ENCODE measurements at regions not wholly inside any gene's neighbourhood (a gene's known extent, or its start where the extent isn't known, plus 50 kb on each side); places are given as distances from the start of the nearest gene placed in this dataset.

GRCh38 chr1:201710632-201711597, 118.0 kb upstream of the IPO9 start:
- no peak for DNase-seq

- no peak for DNase-seq
Measured at GRCh38 chr1:201711811-201712210, 117.1 kb upstream of the IPO9 start.

GRCh38 chr1:201712387-201713085, 116.4 kb upstream of the IPO9 start:
- DNase-seq = no peak

GRCh38 chr1:201713086-201713810, 115.7 kb upstream of the IPO9 start:
- no peak for DNase-seq

- no peak for DNase-seq
Measured at GRCh38 chr1:201714542-201715329, 114.2 kb upstream of the IPO9 start.

GRCh38 chr1:201715351-201715750, 113.6 kb upstream of the IPO9 start:
- no peak for DNase-seq

GRCh38 chr1:201715801-201716741, 112.9 kb upstream of the IPO9 start:
- DNase-seq = no peak

GRCh38 chr1:201716742-201717135, 112.2 kb upstream of the IPO9 start:
- DNase-seq = no peak

GRCh38 chr1:201717286-201717685, 111.7 kb upstream of the IPO9 start:
- no peak for DNase-seq

GRCh38 chr1:201718346-201719202, 110.4 kb upstream of the IPO9 start:
- no peak for DNase-seq

GRCh38 chr1:201719812-201720521, 109.0 kb upstream of the IPO9 start:
- DNase-seq = no peak

- DNase-seq = no peak
Measured at GRCh38 chr1:201720522-201720844, 108.5 kb upstream of the IPO9 start.

GRCh38 chr1:201721082-201722049, 107.6 kb upstream of the IPO9 start:
- DNase-seq = no peak

- DNase-seq = no peak
Measured at GRCh38 chr1:201724039-201724765, 104.8 kb upstream of the IPO9 start.

- DNase-seq = no peak
Measured at GRCh38 chr1:201724766-201725118, 104.2 kb upstream of the IPO9 start.

GRCh38 chr1:201726700-201727099, 102.3 kb upstream of the IPO9 start:
- DNase-seq = no peak

GRCh38 chr1:201728731-201729130, 100.2 kb upstream of the IPO9 start:
- DNase-seq = no peak
